IMR-90 (cell line): ENCODE measurements at regions not wholly inside any gene's neighbourhood (a gene's known extent, or its start where the extent isn't known, plus 50 kb on each side); places are given as distances from the start of the nearest gene placed in this dataset.

Experiments
- ATAC-seq: fragments of 200-7000 bp; cut with Tn5 transposase; 2 replicates; pipeline ENCODE4 v1.9.1; 2020; ENCODE audit warnings: low read depth, mild to moderate bottlenecking, moderate library complexity
- BruUV-seq: library from RNA; stranded (reverse); fragments of 400-500 nt; replicated peaks from 2 replicates; lab custom pipeline; 2021; lab: Mats Ljungman, UMichigan
- CTCF ChIA-PET: fragments of 300-600 bp; formaldehyde crosslinking; extraction: SDS; loops from one replicate; lab custom pipeline; 2021; ENCODE audit warnings: antibody characterized with exemption; lab: Yijun Ruan, JAX
- POLR2A ChIA-PET: fragments of 300-600 bp; sonication (Branson Sonifier 250); formaldehyde crosslinking; loops from one replicate; lab custom pipeline; 2022; ENCODE audit warnings: antibody characterized with exemption; ENCODE audit not compliant: unreplicated experiment; lab: Charles Lee
- DNase-seq: peaks from one replicate; pipeline ENCODE4 v3.0.0; 2013
- H2AFZ ChIP-seq: replicated peaks from 2 replicates; pipeline ENCODE3; 2013; ENCODE audit warnings: low read length, mild to moderate bottlenecking; ENCODE audit not compliant: poor library complexity
- H2AK5ac ChIP-seq: 2 replicates; pipeline ENCODE4 v1.6.1; 2013; ENCODE audit warnings: low read depth, low read length, inconsistent platforms
- H2AK9ac ChIP-seq: replicated peaks from 2 replicates; pipeline ENCODE3; 2013; ENCODE audit warnings: mild to moderate bottlenecking, low read depth, low read length, moderate library complexity; ENCODE audit not compliant: poor library complexity
- H2BK120ac ChIP-seq: 2 replicates; pipeline ENCODE4 v1.6.1; 2013; ENCODE audit warnings: low read depth, low read length, inconsistent platforms
- H2BK15ac ChIP-seq: 3 replicates; pipeline ENCODE4 v1.6.1; 2013; ENCODE audit warnings: low read depth, low read length, inconsistent platforms
- H2BK20ac ChIP-seq: 2 replicates; pipeline ENCODE4 v1.6.1; 2013; ENCODE audit warnings: low read depth, mild to moderate bottlenecking, inconsistent platforms, low read length, moderate library complexity
- H2BK5ac ChIP-seq: 2 replicates; pipeline ENCODE4 v1.6.1; 2013; ENCODE audit warnings: mild to moderate bottlenecking, low read depth, low read length, inconsistent platforms; ENCODE audit not compliant: poor library complexity, severe bottlenecking
- H3K14ac ChIP-seq: replicated peaks from 2 replicates; pipeline ENCODE4 v1.6.1; 2013; ENCODE audit warnings: low read depth, low read length, inconsistent platforms
- H3K18ac ChIP-seq: 2 replicates; pipeline ENCODE4 v1.6.1; 2013; ENCODE audit warnings: low read depth, low read length, control low read depth
- H3K23ac ChIP-seq: 2 replicates; pipeline ENCODE4 v1.6.1; 2013; ENCODE audit warnings: low read depth, low read length, inconsistent platforms
- H3K27ac ChIP-seq: 2 replicates; pipeline ENCODE4 v1.5.1; 2013; ENCODE audit warnings: mild to moderate bottlenecking, control low read depth, low read length; ENCODE audit not compliant: insufficient read depth
- H3K27me3 ChIP-seq: 2 replicates; pipeline ENCODE4 v1.6.1; 2013; ENCODE audit warnings: low read length; ENCODE audit not compliant: control insufficient read depth, insufficient read depth
- H3K36me3 ChIP-seq: 2 replicates; pipeline ENCODE4 v1.6.1; 2013; ENCODE audit warnings: low read length, mixed read lengths; ENCODE audit not compliant: control insufficient read depth, insufficient read depth
- H3K4ac ChIP-seq: 2 replicates; pipeline ENCODE4 v1.6.1; 2013; ENCODE audit warnings: low read depth, low read length, inconsistent platforms
- H3K4me1 ChIP-seq: 2 replicates; pipeline ENCODE4 v1.6.1; 2013; ENCODE audit warnings: low read length, mixed read lengths; ENCODE audit not compliant: control insufficient read depth, insufficient read depth
- H3K4me2 ChIP-seq: 2 replicates; pipeline ENCODE4 v1.6.1; 2013; ENCODE audit warnings: low read depth, mild to moderate bottlenecking, control low read depth, low read length, moderate library complexity
- H3K4me3 ChIP-seq: 2 replicates; pipeline ENCODE4 v1.5.1; 2013; ENCODE audit warnings: low read depth, mild to moderate bottlenecking, control low read depth, low read length, moderate library complexity; ENCODE audit not compliant: insufficient read depth
- H3K56ac ChIP-seq: 2 replicates; pipeline ENCODE4 v1.6.1; 2013; ENCODE audit warnings: low read length, inconsistent platforms; ENCODE audit not compliant: insufficient read depth; ENCODE audit errors: extremely low read depth
- H3K79me1 ChIP-seq, 2 experiments: 2 replicates each; pipeline ENCODE4 v1.6.1; 2013; ENCODE audit warnings: low read length in 2 of 2, inconsistent platforms in 1 of 2, low read depth in 1 of 2
- H3K9ac ChIP-seq: 2 replicates; pipeline ENCODE4 v1.6.1; 2013; ENCODE audit warnings: low read depth, low read length, control low read depth
- H3K9me1 ChIP-seq: 2 replicates; pipeline ENCODE4 v1.6.1; 2013; ENCODE audit warnings: low read length, inconsistent platforms; ENCODE audit not compliant: insufficient read depth
- H3K9me3 ChIP-seq: 2 replicates; pipeline ENCODE4 v1.6.1; 2013; ENCODE audit warnings: low read length; ENCODE audit not compliant: control insufficient read depth, insufficient read depth
- H4K20me1 ChIP-seq: 2 replicates; pipeline ENCODE4 v1.6.1; 2013; ENCODE audit warnings: low read length, inconsistent platforms; ENCODE audit not compliant: insufficient read depth
- H4K5ac ChIP-seq: 2 replicates; pipeline ENCODE4 v1.6.1; 2013; ENCODE audit warnings: mild to moderate bottlenecking, low read depth, low read length, control low read depth
- H4K8ac ChIP-seq, 2 experiments: 2 replicates each; pipeline ENCODE4 v1.6.1; 2013; ENCODE audit warnings: low read depth in 2 of 2, low read length in 2 of 2, control low read depth in 1 of 2, inconsistent platforms in 1 of 2
- H4K91ac ChIP-seq: 2 replicates; pipeline ENCODE4 v1.6.1; 2013; ENCODE audit warnings: low read depth, low read length, inconsistent platforms; ENCODE audit not compliant: insufficient read depth
- CEBPB ChIP-seq: IDR thresholded peaks from 2 replicates; pipeline ENCODE4 v1.6.1; 2012; ENCODE audit warnings: low read depth, low read length, improper control_type of control experiment
- CHD1 ChIP-seq: IDR thresholded peaks from 2 replicates; pipeline ENCODE4 v1.6.1; 2012; ENCODE audit warnings: low read depth, low read length, improper control_type of control experiment
- MAFK ChIP-seq: IDR thresholded peaks from 2 replicates; pipeline ENCODE4 v1.6.1; 2012; ENCODE audit warnings: low read depth, low read length, improper control_type of control experiment
- MAZ ChIP-seq: IDR thresholded peaks from 2 replicates; pipeline ENCODE4 v1.6.1; 2012; ENCODE audit warnings: low read depth, mild to moderate bottlenecking, low read length, improper control_type of control experiment, moderate library complexity, borderline replicate concordance
- MXI1 ChIP-seq: IDR thresholded peaks from 2 replicates; pipeline ENCODE4 v1.6.1; 2012; ENCODE audit warnings: low read depth, mild to moderate bottlenecking, low read length, moderate library complexity, borderline replicate concordance
- NFE2L2 ChIP-seq: fragments of 150-350 bp; IDR thresholded peaks from 2 replicates; pipeline ENCODE4 v1.6.1; 2016; ENCODE audit warnings: low read depth, mild to moderate bottlenecking, low read length
- POLR2A ChIP-seq: IDR thresholded peaks from 2 replicates; pipeline ENCODE4 v1.6.1; 2012; ENCODE audit warnings: mild to moderate bottlenecking, low read depth, low read length
- RAD21 ChIP-seq: IDR thresholded peaks from 2 replicates; pipeline ENCODE4 v1.6.1; 2012; ENCODE audit warnings: low read length, improper control_type of control experiment
- RCOR1 ChIP-seq: IDR thresholded peaks from 2 replicates; pipeline ENCODE4 v1.6.1; 2012; ENCODE audit warnings: mild to moderate bottlenecking, low read length, improper control_type of control experiment; ENCODE audit not compliant: insufficient replicate concordance
- RFX5 ChIP-seq: IDR thresholded peaks from 2 replicates; pipeline ENCODE4 v1.8.0; 2012; ENCODE audit warnings: low read depth, mild to moderate bottlenecking, low read length, moderate library complexity
- SMC3 ChIP-seq: fragments of 150-350 bp; IDR thresholded peaks from 2 replicates; pipeline ENCODE4 v1.6.1; 2016; ENCODE audit warnings: low read depth, mild to moderate bottlenecking, antibody characterized with exemption, low read length, moderate library complexity
- WGBS, 2 experiments: methylation state at CpG; one replicate each; pipeline versions ENCODE4 v1.1.5 to v1.1.7; 2013; ENCODE audit warnings: missing lambda C conversion rate in 2 of 2; ENCODE audit not compliant: insufficient read length in 1 of 2; ENCODE audit errors: extremely low coverage in 2 of 2; 5-methylcytosine and 5-hydroxymethylcytosine counted together
- dilution Hi-C: fragments of 300-500 bp; cut with HindIII; formaldehyde crosslinking; loops from one replicate; pipeline ENCODE4 v1.14.3; 2018; ENCODE audit warnings: low sequenced_read_pairs; ENCODE audit not compliant: unreplicated experiment
- in situ Hi-C: fragments of 300-500 bp; cut with MboI; formaldehyde crosslinking; loops from 3 replicates; pipeline ENCODE4 v1.14.3; 2019; ENCODE audit warnings: low sequenced_read_pairs, inconsistent platforms, mixed read lengths
- intact Hi-C: fragments of 100-400 bp; cut with micrococcal nuclease; formaldehyde crosslinking; loops from 2 replicates; pipeline ENCODE4 v1.10.0; 2022
- TF ChIP-seq, protein P1 (sequence below): fragments of 150-350 bp; IDR thresholded peaks from 2 replicates; pipeline ENCODE4 v1.6.1; 2016; ENCODE audit warnings: low read depth, mild to moderate bottlenecking, low read length, moderate library complexity, borderline replicate concordance
- TF ChIP-seq, protein P2 (sequence below): conservative IDR thresholded peaks from 2 replicates; pipeline ENCODE4 v1.5.1; 2012; ENCODE audit warnings: mild to moderate bottlenecking, low read depth, low read length, improper control_type of control experiment
- TF ChIP-seq, protein P3 (sequence below): fragments of 150-350 bp; IDR thresholded peaks from 2 replicates; pipeline ENCODE4 v1.6.1; 2017; ENCODE audit warnings: mild to moderate bottlenecking, antibody characterized with exemption, low read length, low read depth

DNA sequence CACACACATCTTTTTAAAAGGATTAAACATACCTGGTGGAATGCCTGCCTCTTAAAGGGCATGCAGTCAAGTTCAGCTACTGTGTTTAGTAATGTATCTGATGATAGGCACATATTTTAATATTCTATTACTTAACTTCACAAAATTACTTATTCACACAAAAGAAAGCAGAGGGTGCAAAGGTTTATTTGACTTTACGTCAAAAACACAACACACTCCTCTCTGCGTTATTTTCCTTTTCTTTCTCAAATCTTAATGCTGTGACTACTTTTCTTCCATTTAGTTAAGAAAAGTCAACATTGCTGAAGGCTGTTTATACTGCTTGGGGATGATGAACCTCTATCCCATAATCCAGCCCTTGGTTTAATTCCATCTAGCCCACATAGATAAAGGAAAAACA lies 127.9 kb upstream of the ST6GAL2 start:
- Histone ChIP-seq H3K14ac (no peak overlapping the region), H3K4me3 (no peak overlapping the region), H3K27ac (no peak overlapping the region), H2AK5ac (no peak overlapping the region), H3K18ac (no peak overlapping the region), H2BK120ac (no peak overlapping the region), H3K36me3 (no peaks in the 10 kb centered on the region), H3K9me3 (peaks cover 2% of the 10 kb centered on the region; the same call in 1 of the 2 replicates), H3K56ac (no peak overlapping the region), H3K23ac (no peak overlapping the region), H3K27me3 (no peaks in the 10 kb centered on the region), H2BK15ac (no peak overlapping the region), H3K4me1 (no peaks in the 10 kb centered on the region), H3K4ac (no peak overlapping the region), H2AK9ac (no peak overlapping the region), H4K8ac (no peak overlapping the region), H4K20me1 (no peaks in the 10 kb centered on the region), H4K5ac (no peak overlapping the region), H3K9me1 (no peaks in the 10 kb centered on the region), H2BK20ac (no peak overlapping the region), H2BK5ac (no peak overlapping the region), H4K91ac (no peak overlapping the region), H3K9ac (no peak overlapping the region), H2AFZ (no peak overlapping the region), H3K4me2 (no peak overlapping the region), H3K79me1 (no peaks in the 10 kb centered on the region)
- ATAC-seq (no peak), DNase-seq (no peak)
- in situ Hi-C loops (no loop called here), dilution Hi-C loops (no loop called here), intact Hi-C loops (no loop called here)
- no CpG with 5 or more reads among the region's 2 CpGs for WGBS, 2 experiments
- BruUV-seq: no TSS peak
- ChIA-PET POLR2A (no interaction called here), CTCF (no interaction called here)
- TF ChIP-seq RAD21: no peak
- TF ChIP-seq MAZ: no peak
- no peak for TF ChIP-seq CHD1
- TF ChIP-seq, protein P1, sequence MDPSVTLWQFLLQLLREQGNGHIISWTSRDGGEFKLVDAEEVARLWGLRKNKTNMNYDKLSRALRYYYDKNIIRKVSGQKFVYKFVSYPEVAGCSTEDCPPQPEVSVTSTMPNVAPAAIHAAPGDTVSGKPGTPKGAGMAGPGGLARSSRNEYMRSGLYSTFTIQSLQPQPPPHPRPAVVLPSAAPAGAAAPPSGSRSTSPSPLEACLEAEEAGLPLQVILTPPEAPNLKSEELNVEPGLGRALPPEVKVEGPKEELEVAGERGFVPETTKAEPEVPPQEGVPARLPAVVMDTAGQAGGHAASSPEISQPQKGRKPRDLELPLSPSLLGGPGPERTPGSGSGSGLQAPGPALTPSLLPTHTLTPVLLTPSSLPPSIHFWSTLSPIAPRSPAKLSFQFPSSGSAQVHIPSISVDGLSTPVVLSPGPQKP: no peak
- no peak for TF ChIP-seq SMC3
- TF ChIP-seq NFE2L2: no peak
- TF ChIP-seq MXI1: no peak
- TF ChIP-seq CEBPB: no peak
- TF ChIP-seq, protein P2, sequence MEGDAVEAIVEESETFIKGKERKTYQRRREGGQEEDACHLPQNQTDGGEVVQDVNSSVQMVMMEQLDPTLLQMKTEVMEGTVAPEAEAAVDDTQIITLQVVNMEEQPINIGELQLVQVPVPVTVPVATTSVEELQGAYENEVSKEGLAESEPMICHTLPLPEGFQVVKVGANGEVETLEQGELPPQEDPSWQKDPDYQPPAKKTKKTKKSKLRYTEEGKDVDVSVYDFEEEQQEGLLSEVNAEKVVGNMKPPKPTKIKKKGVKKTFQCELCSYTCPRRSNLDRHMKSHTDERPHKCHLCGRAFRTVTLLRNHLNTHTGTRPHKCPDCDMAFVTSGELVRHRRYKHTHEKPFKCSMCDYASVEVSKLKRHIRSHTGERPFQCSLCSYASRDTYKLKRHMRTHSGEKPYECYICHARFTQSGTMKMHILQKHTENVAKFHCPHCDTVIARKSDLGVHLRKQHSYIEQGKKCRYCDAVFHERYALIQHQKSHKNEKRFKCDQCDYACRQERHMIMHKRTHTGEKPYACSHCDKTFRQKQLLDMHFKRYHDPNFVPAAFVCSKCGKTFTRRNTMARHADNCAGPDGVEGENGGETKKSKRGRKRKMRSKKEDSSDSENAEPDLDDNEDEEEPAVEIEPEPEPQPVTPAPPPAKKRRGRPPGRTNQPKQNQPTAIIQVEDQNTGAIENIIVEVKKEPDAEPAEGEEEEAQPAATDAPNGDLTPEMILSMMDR: no peak
- TF ChIP-seq, protein P3, sequence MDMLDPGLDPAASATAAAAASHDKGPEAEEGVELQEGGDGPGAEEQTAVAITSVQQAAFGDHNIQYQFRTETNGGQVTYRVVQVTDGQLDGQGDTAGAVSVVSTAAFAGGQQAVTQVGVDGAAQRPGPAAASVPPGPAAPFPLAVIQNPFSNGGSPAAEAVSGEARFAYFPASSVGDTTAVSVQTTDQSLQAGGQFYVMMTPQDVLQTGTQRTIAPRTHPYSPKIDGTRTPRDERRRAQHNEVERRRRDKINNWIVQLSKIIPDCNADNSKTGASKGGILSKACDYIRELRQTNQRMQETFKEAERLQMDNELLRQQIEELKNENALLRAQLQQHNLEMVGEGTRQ: no peak
- no peak for TF ChIP-seq RFX5
- no peak for TF ChIP-seq RCOR1
- no peak for TF ChIP-seq MAFK
- no peak for TF ChIP-seq POLR2A
